ENCODE measurements at regions not wholly inside any gene's neighbourhood (a gene's known extent, or its start where the extent isn't known, plus 50 kb on each side); places are given as distances from the start of the nearest gene placed in this dataset.
"Not testable (repeated sequence)": the region's sequence is repeated elsewhere in the genome, so short reads cannot be mapped to it uniquely, and the experiment has no call there.

GRCh38 chr1:118828038-118828437, 160.1 kb downstream of the TBX15 start:
- no peak for DNase-seq

DNA sequence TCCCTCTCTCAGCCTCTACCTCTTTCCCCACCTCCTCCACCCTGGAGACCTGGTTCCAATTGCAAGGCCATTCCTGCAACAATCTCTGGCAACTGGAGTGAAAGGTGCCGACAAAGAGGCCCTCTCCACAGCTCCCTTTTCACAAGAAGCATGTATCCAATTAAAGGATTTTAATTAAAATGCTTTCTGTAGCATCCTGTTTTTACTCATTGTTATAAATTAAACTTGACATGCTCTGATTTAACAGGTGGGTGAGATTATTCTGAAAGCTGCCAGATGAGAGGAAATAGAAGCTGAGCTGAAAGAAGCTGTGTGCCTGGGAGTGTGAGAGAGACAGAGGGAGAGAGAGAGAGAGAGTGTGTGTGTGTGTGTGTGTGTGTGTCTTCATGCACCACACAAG, 160.5 kb downstream of the TBX15 start:
- peak; percentile 67 for DNase-seq

GRCh38 chr1:118827207-118827606, 160.9 kb downstream of the TBX15 start:
- no peak for DNase-seq

DNA sequence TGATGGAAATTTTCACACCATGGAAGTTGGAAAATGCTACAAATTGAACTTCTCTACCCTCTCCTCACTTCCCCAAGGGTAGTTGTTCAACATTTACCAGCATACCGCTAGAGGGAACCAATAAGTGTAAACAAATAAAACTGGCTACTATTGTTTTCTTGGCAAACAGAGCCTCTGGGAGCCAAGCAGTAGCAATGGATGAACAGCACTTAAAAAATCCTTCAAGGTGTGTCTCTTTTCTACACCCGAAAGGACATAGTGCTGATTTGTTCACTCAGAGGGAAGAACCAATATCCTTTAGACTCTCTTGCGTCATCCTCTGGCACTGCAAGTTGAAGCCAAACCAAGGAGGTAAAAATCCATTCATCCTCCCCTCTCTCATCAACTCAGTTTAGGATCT, 161.5 kb downstream of the TBX15 start:
- DNase-seq: no peak

GRCh38 chr1:118825619-118826018, 162.5 kb downstream of the TBX15 start:
- no peak for DNase-seq

DNA sequence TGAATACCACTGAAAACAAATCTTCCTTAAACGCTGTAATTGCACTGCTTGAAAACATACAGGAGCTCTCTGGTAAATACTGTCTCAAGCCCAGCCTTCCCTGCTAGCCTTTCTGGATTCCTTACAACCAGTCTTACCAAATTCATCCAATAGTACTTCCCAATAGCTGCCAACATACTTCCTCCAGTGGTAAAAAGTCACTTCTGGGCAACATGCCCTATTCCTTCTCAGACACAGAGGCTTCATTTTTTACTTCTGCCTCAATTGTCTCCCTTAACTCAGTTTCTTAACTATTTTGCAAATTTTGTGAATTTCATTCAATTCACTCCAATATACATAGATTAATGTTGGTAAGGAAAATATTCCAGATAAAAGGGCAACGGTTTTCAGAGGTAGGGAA, 166.3 kb downstream of the TBX15 start:
- DNase-seq: no peak

DNA sequence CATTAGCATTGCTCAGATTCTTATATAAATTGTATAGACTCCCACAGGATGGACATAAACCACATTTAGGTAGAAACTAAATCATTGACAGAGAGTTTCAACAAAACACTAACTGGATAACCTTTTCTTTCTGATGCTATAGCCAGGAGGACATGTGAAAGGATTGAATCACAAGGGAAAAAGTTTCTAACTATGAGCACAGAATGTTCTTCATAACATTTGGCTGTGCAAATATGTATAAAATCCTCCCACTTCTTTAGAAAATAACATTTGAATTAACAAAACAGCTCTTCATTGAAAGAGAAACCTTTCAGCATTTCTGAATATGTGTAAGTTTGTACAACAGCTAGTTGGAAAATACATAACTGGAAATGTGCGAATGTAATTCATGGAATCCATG, 167.3 kb downstream of the TBX15 start:
- DNase-seq: no peak

- DNase-seq: no peak
Measured at GRCh38 chr1:118815909-118816308, 172.2 kb downstream of the TBX15 start.

- DNase-seq: no peak
Measured at GRCh38 chr1:118812555-118812954, 175.6 kb downstream of the TBX15 start.

DNA sequence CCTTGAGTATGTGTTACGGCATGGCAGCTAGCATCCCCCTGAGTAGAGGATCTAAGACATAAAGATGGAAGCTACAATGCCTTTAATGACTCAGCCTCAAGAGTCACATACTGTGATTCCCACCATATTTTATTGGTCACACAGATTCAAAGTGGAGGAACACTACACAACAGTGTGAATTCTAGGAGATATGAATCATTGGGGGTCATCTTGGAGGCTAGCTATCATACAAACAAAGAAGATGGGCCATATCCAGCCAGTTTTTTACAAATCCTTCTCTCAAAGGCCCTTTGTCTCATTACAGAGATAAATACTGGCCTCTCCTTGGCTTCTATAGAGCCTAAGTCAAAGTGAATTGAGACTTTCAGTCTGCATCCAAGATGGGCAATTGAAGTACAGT, 177.0 kb downstream of the TBX15 start:
- no peak for DNase-seq

DNA sequence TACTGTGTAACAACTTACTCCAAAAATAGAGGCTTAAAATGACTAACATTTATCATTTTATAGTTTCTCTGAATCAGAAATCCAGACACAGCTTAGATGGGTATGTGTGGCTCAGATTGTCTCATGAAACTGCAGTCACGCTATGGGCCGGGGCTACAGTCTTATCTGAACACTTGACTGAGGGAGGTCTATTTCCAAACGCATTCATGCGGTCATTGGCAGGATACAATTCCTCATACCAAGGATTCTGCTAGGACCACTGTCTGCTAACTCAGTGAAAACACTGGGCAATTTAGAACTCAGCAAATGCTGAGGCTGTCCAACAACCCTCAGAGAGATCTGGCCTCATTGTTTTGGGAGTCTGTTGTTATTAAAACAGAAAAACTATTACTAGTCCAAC, 178.6 kb downstream of the TBX15 start:
- DNase-seq: no peak

DNA sequence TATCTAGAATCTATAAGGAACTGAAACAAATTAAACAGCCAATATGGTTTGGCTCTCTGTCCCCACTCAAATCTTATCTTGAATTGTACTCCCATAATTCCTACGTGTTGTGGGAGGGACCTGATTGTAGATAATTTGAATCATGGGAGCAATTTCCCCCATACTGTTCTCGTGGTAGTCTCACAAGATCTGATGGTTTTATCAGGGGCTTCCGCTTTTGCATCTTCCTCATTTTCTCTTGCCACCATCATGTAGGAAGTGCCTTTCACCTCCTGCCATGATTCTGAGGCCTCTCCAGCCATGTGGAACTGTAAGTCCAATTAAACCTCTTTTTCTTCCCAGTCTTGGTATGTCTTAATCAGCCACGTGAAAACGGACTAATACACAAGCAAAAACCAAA, 185.0 kb downstream of the TBX15 start:
- DNase-seq: not testable (repeated sequence)

- no peak for DNase-seq
Measured at GRCh38 chr1:118791094-118791691, 196.9 kb downstream of the TBX15 start.

GRCh38 chr1:118788463-118788862, 199.7 kb downstream of the TBX15 start:
- DNase-seq: peak; percentile 3

GRCh38 chr1:118786454-118787155, 201.5 kb downstream of the TBX15 start:
- no peak for DNase-seq

- peak; percentile 46 for DNase-seq
Measured at GRCh38 chr1:118785246-118785645, 202.9 kb downstream of the TBX15 start.

DNA sequence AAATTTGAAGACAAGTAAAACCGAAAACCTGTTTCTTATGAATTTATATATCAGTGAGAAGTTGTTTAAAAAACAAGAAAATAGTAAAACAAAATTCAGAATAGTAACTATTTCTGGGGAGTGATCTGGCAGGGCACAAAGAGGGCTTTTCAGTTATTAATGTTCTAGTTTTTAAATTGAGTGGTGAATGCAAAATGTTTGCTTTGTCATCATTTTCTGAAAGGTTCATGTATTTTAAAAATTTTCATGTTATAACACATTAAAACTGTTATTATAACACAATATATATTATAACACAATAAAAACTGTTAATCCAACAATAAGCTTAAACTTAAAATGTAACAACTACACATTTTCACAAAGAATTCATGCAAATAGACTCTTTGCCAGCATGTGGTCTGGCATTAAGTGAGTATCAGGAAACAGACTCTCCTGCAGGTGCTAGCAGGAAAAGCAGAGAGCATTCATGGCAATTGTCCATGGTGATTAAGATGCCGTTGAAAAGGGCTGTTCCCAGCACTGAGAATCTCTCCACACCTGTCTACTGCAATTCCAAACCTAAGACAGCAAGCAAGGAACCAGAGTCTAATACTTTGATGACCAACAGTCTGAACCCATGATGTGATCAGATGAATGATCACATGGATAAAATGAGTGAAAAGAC, 204.9 kb downstream of the TBX15 start:
- no peak for DNase-seq

DNA sequence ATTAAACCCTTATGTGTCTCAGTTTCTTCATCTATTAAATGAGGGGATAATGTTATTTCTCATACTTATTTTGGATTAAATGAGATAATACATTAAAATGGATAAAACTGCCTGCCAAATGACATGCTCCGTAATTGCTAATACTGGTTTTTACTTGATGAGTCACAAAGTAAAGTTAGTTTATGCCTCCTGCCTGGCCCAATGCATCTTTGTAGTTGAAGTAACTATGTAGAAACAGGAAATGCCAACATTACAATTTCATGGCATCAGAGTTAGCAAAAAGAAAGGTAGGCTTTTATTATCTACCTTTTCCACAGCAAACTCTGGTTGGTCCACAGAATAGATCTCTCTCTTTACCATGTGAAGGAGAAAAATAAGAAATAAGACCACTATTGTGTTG, 214.5 kb downstream of the TBX15 start:
- no peak for DNase-seq

DNA sequence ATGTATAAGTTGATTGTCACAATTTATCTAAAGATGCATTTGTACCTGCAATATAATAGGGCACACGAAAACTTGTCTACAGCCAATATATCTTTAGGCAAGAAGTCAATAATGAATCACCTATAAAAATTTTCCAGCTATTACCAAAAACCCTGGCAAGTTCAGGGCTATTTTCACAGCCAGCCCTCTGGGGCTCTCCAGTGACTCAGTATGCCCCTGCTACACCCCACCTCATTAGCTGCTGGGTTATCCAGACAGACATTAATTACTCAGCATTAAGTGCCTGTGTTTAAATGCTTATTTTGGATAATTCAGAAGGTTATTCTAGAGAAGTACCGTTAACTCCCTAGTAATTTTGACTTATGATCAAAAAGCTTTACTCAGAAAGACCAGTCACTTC, 220.2 kb downstream of the TBX15 start:
- no peak for DNase-seq

DNA sequence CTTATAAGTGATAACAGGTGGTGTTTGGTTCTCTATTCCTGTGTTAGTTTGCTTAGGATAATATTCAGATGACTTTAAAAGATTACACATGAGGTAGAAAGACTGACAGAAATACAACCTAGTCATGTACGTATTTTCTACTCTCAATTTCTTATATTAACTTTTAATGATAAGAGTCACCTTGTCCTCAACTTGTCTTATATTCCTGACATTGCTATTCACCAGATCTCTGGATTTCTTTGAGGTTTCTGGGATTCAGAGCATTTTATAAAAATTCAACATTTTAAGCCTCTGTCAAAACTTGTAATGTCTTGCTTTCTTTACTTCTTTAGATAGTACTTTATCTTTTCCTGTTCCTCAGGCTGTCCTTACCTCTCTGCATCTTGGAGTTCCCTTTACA, 234.2 kb downstream of the TBX15 start:
- DNase-seq: no peak

- no peak for DNase-seq
Measured at GRCh38 chr1:118751166-118751565, 237.0 kb downstream of the TBX15 start.

- DNase-seq: no peak
Measured at GRCh38 chr1:118744420-118744819, 243.7 kb downstream of the TBX15 start.

DNA sequence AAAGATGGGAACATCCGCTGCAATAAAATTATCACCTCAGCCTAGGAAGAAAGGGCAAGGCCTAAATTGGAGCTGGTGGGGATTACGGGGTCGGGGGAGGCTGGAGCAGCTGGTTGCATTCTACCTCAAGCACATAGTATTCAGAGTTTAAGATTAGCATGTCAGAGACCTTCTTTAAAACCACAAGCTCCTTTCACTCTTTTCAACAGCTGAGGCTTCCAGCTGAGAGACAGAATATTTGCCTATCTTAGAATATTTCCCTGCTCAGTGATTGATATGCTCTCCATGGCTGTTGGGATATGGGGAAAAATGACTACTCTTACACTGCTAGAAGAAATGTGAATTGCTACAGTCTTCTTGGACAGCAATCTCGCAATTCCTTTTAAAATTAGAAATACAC, 248.6 kb downstream of the TBX15 start:
- DNase-seq: no peak

DNA sequence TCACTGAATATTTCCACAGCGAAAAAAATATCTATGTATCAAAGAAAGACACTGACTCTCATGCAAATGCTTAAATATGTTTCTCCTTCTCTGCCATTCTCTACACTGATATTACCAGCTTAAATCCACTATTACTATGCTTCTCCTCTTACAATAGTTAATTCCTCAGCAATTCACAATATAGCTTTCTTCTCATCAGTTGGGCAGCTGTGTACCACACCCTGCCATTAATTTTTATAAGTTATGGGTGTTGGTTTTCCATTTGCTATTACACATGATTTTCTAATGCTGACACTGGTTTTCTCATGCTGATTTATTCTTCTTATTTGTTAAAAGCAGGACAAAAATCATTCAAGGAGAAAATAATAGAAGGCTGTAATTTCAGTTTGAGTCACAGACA, 251.8 kb downstream of the TBX15 start:
- no peak for DNase-seq

- DNase-seq: no peak
Measured at GRCh38 chr1:118717893-118718292, 270.2 kb downstream of the TBX15 start.

All from eye (tissue), 1 donor.